ENCODE measurements at regions not wholly inside any gene's neighbourhood (a gene's known extent, or its start where the extent isn't known, plus 50 kb on each side); places are given as distances from the start of the nearest gene placed in this dataset.

DNA sequence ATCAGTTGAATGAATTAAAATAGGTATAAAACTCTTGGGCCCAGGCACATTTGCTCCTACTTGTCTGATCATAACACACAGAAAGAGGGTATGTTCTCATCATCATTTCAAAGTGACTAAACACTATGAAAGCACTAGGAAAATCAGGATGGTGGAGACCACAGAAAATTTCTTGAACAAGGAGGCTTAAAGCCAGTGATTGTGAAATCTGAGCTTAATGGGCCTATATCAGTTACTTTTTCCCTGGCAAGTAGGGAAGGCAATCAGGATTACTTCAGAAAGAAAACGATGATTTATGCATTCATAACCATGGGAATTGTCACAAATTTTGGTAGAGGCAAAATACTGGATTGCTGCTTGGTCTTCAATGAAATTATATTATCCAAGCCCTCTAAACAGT, 434.4 kb upstream of the CNTN4 start:
- TF ChIP-seq POLR2A (IDR thresholded peaks at IDR 0.05), result no peak
- TF ChIP-seq, protein P1, sequence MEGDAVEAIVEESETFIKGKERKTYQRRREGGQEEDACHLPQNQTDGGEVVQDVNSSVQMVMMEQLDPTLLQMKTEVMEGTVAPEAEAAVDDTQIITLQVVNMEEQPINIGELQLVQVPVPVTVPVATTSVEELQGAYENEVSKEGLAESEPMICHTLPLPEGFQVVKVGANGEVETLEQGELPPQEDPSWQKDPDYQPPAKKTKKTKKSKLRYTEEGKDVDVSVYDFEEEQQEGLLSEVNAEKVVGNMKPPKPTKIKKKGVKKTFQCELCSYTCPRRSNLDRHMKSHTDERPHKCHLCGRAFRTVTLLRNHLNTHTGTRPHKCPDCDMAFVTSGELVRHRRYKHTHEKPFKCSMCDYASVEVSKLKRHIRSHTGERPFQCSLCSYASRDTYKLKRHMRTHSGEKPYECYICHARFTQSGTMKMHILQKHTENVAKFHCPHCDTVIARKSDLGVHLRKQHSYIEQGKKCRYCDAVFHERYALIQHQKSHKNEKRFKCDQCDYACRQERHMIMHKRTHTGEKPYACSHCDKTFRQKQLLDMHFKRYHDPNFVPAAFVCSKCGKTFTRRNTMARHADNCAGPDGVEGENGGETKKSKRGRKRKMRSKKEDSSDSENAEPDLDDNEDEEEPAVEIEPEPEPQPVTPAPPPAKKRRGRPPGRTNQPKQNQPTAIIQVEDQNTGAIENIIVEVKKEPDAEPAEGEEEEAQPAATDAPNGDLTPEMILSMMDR (IDR thresholded peaks at IDR 0.05), result no peak
- no peak for TF ChIP-seq POLR2AphosphoS5 (IDR thresholded peaks at IDR 0.05)
